ENCODE measurements at regions not wholly inside any gene's neighbourhood (a gene's known extent, or its start where the extent isn't known, plus 50 kb on each side); places are given as distances from the start of the nearest gene placed in this dataset.
A peak's percentile ranks its signal among the peaks of the same experiment; 100 is the strongest.
"Not testable (repeated sequence)": the region's sequence is repeated elsewhere in the genome, so short reads cannot be mapped to it uniquely, and the experiment has no call there.

DNA sequence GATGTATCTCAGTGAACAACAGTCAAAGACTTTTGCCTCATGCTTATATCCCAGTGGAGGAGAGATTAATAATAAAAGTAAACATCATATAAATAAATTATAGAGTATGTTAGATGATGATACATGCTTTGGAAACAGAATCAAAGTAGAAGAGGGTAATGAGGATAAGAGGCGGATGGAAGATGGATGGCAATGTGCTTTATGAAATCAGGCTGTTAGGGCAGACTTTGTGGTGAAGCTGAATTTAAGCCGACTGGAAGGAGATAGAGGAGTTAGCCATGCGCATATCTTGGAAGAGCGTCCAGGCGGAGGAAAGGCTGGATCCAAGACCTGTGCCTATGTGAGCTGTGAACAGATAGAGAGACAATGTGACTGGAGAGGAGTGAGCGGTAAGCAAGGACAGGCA is 74.9 kb upstream of the GUCY1A1 start:
- DNase-seq = no peak

GRCh38 chr4:155590796-155591585 is 75.7 kb upstream of the GUCY1A1 start:
- DNase-seq = no peak

DNA sequence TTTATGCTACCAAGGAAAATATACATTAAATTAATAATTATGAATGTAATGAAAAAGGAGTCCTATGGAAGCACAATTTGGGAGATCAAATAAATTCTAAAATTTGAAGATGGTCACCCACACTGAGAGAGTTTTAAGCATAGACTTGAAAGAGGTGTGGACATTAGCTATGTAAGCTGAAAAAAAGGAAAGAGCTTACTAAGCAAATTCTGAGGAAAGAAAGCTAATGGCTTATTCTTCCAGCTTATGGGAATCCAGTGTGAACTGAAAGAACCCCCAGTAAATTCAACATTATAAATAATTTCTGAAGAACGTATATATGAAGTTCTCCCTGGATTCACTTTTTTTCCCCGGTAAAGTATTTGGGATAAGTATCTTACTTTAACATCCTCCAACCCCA is 78.2 kb upstream of the GUCY1A1 start:
- no peak for DNase-seq

GRCh38 chr4:155587766-155588165 is 78.9 kb upstream of the GUCY1A1 start:
- DNase-seq = no peak

GRCh38 chr4:155582971-155583437 is 83.6 kb upstream of the GUCY1A1 start:
- DNase-seq = peak; percentile 5

DNA sequence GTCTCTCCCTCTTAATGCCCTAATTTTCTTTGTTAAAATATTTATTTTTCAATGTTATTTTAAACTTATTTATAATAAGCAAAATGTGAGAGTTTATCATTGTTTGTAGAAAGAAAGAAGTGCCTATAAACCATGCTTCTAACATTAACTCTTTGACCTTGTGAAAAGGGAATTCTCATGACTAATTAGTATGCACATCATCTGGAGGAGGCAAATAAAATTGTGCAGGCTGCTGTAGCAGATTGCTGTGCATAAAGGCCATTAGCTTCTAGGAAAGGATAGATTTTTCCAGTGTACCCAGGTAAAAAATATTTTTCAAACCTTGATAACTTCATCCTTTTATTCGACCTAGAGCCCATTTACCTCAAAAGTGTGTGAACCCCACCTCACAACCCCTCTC is 84.6 kb upstream of the GUCY1A1 start:
- no peak for DNase-seq

GRCh38 chr4:155578726-155579370 is 87.8 kb upstream of the GUCY1A1 start:
- no peak for DNase-seq

DNA sequence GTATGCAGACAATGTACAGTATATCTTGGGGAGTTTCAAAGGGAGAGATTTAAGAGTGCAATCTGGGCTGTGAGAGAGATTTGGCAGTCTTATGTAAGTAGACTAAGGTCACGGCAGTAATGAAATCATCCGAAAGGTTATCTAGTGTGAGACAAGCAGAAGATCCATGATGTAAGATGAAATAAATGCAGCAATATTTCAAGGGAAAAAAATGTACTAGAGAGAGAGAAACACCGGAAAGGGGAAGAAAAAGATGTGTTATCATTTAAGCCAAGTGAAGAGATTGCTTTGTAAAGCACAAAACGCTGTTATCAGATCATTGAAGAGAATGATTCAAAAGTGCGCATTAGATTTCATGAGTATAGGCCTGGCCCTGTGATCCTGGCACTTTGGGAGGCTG is 88.4 kb upstream of the GUCY1A1 start:
- DNase-seq = no peak

- not testable (repeated sequence) for DNase-seq
Measured at GRCh38 chr4:155574329-155574728, 92.3 kb upstream of the GUCY1A1 start.

DNA sequence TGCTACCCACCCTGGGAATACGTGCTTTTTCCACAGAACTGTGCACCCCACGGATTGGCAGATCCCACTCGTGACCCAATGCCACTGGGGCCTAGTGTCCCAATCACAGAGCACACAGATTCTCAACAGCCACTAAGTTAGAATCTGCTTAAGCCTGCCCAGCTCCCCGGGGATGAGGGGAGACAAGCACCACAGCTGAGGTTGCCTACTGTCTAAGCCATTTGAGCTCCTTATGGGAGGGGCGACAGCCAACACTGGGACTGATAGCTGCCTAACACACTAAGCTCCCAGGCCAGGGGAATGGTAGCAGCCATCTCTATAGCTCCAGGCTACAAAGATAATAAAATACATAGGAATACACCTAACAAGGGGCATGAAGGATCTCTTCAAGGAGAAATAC is 93.5 kb upstream of the GUCY1A1 start:
- no peak for DNase-seq

GRCh38 chr4:155572106-155572703 is 94.4 kb upstream of the GUCY1A1 start:
- DNase-seq = no peak

DNA sequence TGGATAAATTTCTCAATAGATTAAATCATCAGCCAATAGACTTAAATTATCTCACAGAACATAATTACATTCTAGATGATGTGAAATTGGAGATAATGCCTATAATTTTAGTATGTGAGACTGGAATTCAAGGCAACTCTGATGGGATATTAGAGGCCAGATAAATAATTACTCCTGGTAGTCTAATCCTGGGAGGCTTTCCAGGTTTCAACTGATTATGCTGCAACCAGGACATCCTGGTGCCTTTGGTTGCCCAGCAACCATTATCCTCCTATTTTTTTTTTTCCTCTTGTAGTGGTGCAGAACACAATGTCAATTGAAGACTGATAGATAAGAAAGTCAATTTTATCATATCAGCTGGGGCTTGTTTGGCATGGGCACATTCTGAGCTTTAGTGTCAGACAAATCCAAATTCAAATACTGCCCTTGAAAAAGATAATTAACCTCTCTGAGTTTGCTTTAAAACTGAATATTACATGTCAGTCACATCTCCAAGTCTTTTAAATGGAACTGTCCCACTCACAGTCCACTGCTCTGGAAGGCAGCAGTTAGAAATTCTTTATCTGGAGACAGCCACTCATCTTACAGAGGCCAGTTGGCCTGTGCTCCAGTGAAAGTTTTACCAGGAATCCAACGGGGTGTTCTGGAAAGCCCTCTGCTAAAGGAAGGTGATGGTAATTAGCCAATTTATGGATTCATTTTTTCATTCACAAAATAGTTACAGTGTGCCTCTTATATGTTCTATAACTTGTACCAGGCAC is 95.3 kb upstream of the GUCY1A1 start:
- no peak for DNase-seq

DNA sequence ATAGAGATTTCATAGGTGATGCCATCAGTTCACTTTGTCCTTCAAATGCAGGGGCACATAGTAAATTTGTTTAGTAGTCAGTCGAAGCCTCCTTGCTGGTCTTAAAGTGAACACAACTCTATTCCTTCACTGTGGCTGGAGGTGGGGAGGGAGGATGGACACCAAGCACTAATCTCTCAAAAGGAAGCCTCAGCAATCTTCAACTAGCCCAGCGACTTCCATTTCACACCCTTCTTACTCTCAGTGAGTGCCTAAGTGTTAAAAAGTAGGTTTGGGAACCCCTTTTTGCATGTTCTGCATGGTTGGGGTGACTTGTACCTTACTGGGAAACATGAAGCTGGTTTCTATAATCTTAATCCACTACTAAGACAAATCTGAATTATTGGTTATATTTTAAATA is 96.0 kb upstream of the GUCY1A1 start:
- DNase-seq = no peak

GRCh38 chr4:155569960-155570515 is 96.6 kb upstream of the GUCY1A1 start:
- no peak for DNase-seq

GRCh38 chr4:155569471-155569870 is 97.2 kb upstream of the GUCY1A1 start:
- DNase-seq = no peak

GRCh38 chr4:155568641-155569220 is 97.9 kb upstream of the GUCY1A1 start:
- DNase-seq = no peak

DNA sequence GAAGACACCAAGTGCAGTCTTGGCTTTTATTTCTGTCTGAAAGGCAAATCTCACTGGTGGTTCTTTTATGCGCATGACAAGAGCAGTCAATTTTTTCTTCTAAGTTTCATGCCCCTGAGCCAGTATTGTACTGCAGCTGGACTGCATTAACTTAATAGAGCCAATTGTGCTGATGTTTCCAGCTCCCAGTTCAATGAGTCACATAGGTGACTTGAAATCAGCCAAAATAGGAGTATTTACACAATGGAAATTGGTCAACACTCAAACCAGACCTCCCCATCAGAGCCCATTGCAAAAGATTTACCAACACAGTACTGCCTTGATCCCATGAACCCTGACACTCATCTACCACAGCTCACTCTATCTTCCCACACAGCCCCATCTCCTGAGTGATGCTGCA is 100.3 kb upstream of the GUCY1A1 start:
- no peak for DNase-seq

DNA sequence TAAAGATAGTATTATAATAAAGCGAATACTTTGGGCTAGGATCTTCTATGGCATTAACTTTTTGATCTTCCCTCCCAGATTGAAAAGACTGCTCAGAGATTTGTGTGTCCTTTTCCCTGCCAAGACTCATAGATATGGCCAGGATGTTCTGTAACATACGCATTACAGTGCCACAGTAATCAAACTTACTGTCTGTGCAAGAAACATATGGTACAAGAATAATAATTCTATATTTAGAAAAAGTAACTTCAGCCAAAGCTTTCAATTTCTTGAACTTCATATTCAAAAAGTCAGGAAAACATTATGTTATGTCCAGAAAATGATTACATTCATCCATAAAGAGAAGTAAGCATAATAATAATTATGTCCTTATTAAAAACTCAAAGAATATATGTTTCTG is 100.9 kb upstream of the GUCY1A1 start:
- no peak for DNase-seq

DNA sequence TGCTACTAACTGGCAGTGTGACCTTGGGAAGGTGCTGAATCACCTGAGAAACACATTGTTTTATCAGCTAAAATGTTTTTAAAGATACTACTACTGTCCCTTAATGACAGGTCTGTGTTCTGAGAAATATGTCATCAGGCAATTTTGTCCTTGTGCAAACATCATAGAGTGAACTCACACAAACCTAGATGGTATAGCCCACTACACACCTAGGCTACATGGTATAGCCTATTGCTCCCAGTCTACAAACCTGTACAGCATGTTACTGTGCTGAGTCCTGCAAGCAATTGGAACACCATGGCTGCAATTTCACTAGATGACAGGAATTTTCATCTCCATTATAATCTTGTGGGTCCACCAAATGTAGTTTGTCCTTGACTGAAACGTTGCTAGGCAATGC is 101.3 kb upstream of the GUCY1A1 start:
- no peak for DNase-seq

GRCh38 chr4:155564880-155565279 is 101.8 kb upstream of the GUCY1A1 start:
- no peak for DNase-seq

DNA sequence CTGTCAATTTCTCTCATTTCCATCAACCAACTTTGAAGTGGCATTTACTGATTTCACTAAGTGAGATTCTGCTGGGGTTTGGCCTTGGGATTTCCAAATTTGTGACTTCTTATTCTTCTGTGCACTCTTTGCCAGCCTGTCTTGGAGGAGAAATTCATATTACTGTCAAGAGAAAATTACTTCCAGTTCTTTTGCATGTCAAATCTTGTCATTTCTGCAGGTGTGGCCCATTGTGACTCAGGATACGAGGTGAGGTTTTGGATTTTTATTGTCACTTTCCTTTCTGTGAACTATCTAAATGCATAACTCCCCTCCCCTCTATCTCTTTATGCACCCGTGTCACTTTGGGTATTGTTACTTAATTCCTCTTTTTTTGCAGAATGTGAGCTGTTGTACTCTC is 102.6 kb upstream of the GUCY1A1 start:
- no peak for DNase-seq

DNA sequence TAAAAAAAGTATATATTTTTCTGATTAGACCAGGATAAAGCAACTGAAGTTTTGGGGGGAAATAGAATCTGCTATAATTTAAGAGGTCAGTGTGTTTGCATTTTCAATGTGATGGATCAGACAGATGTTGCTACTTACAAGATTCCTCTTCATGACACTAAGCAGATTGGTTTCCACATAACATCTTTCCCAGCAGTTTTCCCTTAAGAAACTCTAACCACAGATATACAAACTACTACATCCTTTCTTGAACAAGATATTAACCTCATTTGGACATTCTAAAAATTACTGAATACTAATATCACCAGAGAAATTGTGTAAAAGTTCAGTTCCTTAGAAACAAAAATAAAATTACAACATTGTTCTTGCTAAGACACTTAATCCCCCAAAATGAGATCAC is 106.7 kb upstream of the GUCY1A1 start:
- no peak for DNase-seq

DNA sequence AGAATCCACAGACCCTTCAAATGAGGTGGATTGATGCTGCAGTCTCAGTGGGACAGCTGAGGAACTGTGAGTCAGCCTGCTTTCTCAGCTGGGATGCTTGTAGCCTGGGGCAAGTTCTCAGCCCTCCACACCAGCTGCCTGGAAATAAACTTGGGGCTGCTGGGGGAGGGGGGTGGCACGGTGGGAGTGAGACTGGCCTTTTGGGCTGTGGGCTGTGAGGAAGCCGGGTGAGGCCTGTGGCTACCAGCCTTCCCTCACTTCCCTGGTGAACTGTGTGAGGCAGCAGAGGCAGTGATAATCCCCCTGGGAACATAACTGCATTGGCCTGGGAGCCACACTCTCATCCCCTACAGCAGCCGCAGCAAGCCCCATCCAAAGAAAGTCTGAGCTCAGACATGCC is 114.5 kb upstream of the GUCY1A1 start:
- DNase-seq = no peak
